ENCODE measurements at regions not wholly inside any gene's neighbourhood (a gene's known extent, or its start where the extent isn't known, plus 50 kb on each side); places are given as distances from the start of the nearest gene placed in this dataset.
A peak's percentile ranks its signal among the peaks of the same experiment; 100 is the strongest.

- ATAC-seq: no peak
Measured at GRCh38 chr9:108486831-108487230, 369.0 kb downstream of the ACTL7B start.

DNA sequence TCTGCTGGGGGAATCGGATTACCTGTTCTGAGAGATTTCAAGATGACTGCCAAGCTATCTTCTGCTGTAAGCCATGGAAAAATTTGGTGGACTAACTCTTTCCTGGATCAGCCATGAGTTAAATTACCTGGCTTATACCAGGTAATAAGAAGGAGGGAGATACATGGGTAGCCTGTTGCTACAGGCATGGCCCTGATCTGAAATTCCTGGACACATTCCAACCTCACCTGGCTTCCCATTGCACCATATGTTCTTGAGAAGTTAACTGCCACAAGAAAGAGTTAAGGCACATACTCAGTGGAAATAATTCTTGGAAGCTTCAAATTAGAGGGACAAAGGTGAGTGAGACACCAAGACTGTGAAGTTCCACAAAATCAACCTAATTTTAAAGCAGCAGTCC lies 371.3 kb downstream of the ACTL7B start:
- ATAC-seq: peak; percentile 74

- no peak for ATAC-seq
Measured at GRCh38 chr9:108483676-108484075, 372.1 kb downstream of the ACTL7B start.

DNA sequence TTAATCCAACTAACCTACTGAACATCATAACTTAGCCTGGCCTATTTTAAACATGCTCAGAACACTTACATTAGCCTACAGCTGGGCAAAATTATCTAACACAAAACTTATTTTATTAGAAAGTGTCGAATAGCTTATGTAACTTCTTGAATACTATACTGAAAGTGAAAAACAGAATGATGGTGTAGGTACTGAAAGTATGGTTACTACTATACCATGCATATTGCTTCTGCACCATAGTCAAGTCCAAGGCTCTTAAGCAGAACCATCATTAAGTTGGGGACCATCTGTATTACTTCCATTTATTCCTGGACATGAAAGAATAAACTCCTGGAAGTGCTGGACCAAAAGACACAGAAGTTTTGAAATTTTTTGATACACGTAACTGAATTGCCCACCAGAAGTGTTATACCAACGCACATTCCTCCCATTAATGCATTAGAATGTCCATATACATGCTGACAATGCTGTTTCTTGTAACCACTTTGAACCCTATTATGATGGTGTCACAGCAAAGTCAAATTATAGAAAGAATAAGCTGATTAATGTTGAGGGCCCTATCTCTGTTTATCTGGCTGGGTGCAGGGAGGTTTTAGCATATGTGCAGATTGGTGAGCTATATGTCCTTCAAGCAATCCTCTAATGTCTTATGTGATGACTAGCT lies 375.7 kb downstream of the ACTL7B start:
- ATAC-seq: no peak

DNA sequence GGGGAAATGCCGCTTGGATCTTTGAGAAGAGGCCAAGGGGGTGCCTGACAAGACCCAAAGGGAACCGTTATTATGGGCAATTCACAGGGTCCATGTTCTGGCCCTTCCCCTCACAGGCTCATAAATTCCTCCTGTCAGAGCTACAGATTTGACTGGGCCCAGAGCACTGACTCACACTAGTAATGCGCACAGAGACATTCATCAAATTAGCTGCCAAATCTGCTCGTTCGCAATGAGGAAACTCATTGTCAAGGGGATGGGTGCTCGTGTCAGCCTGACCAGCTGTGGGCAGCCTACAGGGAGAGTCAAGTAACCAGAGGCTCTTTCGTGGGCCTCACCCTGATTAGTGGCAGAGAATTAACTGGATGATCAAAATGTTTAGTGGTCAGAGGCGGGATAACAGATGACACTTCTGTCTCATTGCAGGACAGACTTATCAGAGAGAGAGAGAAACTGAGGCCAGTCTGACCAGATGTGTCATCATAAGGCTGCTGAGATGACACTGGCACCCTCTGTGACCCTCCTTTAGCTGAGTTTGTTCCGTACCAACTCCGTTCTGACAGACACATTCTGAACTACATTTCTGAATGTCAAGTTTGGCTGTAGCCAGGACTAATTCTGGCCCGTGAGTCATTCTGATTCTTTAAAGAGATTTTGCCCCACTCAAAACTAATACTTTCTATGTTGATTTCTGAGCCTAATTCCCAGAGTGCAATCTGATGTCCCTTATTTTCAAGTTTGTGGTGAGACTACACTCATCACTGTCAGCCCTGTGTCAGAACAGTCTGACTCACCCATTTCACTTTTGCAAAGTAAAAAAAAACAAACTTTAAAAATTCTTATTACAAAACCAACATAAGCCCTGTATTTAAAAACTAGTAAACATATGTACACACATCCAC lies 377.1 kb downstream of the ACTL7B start:
- peak; percentile 87 for ATAC-seq

- ATAC-seq: peak; percentile 81
Measured at GRCh38 chr9:108477529-108478006, 378.2 kb downstream of the ACTL7B start.

- peak; percentile 4 for ATAC-seq
Measured at GRCh38 chr9:108476574-108476973, 379.2 kb downstream of the ACTL7B start.

DNA sequence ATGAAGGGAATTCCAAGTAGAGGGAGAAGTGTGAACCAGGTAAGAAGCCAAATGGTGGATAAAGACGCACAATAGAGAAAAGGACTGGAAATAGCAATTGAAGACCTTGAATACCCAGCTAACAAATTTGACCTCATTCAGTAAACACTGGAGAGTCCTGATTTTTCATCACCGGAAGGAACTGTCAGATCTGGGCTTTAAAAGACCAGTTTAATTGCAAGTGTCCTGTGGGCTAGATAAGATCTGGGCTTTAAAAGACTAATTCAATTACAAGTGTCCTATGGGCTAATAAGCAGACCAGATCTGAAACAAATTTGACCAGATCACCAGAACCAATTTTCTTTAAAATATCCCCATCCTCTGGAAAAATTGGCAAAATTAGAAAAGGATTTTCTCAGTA lies 380.0 kb downstream of the ACTL7B start:
- no peak for ATAC-seq

DNA sequence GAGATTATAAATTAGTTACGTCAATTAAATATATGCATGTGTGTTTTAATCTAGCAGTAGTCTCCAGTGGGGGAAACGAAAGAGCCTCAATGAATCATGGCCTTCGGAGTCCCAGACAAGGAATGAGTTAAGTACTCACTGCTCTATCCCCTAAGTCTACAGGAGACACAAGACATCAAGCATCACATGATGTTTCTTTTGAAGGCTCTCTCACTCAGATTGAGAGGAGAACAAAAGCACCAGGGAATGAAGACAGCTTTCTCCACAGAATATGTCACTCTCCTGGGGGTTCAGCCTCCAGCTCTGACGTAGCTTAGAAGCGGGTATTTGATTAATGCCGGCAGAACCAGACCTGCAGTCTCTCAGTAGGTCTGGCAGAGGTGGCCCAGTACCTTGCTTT lies 381.4 kb downstream of the ACTL7B start:
- ATAC-seq: no peak

DNA sequence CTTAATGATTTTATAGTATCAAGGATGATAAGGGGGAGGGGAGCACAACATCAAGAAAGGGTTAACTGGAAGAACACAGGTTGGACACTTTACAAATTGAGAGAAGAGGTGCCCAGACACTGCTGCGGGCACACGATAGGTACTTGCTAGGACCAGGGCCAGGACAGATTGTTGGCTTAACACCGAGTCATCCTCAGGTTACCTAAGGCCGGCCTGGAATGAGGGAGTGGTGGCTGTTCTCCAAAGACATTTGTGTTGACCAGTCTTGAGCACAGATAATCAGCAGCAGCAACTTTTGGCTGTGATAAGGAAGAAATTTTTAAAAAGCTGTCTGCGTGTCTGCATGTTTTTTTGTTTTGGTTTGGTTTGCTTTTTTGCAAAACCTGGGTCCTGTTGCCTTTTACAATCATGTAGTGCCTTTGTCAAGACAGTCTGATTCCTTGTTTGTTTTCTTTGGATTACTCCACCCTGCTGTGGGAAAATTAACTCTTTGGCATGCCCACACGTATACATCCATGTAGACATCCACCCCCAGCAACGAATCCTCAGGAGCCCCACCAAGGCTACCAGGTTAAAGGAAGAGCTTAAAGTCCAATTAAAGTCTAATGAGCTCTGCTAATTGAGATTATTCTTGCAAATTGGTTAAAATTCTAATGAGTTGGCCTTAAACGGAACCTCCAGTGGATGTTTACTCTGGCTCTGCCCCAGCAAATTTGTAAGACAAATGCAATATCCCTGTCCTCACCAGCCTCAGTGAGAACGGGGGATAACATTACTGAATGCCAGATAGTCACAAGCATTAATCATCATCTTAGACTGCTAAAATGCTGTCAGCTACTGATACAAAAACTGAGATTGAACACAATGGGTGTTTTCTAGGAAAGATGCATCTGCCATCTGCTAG lies 382.3 kb downstream of the ACTL7B start:
- ATAC-seq: no peak

- no peak for ATAC-seq
Measured at GRCh38 chr9:108469654-108470053, 386.1 kb downstream of the ACTL7B start.

DNA sequence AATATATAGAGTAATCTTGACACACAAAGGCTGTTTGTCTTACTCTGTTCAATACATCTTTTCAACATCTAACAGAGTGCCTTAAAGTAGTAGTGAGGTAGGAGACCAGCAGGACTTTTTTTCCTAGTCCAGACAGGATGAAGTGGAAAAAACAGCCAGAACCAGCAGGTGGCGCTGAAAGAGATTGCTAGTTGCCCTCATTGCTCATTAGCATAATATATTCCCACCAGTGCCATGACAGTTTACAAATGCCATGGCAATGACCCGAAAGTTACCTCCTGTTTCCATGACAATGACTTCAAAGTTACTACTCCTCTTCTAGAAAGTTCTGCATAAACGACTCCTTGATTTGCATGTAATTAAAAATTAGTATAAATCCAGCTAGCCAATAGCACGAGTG lies 387.4 kb downstream of the ACTL7B start:
- no peak for ATAC-seq

- no peak for ATAC-seq
Measured at GRCh38 chr9:108467653-108468324, 388.0 kb downstream of the ACTL7B start.

DNA sequence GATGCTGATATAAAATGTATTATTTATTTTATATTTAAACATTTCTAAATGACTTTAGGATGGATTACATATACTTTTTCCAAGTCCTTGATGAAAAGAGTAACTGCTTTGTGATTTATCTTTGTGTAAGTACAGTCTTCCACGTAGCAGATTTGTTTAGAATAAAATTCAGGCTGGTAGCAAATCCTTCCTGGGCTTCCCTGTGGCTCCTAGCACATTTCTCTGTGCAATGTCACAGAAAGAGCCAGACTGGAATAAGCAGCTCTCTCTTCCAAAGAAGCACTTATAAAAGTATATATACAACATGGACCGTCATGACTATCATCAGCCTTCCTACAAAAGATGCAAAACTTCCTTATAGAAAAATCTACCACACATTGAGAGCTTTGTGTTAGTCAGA lies 388.6 kb downstream of the ACTL7B start:
- no peak for ATAC-seq

DNA sequence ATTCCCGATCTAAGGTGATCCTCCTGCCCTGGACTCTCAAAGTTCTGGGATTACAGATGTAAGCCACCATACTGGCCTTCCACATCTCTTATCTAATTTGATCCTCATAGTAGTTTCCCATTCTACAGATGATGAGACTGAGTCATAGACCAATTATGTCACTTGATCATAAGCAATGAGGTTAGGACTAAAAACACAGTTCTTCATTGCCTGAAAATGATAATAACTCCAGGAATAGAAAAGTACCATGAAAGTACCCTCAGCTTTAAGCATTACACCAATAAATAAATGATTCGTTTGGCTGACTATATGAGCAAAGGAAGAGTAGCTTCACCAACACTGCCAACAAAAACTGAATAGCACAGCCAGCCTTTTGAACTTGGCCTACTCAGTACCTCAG lies 389.5 kb downstream of the ACTL7B start:
- no peak for ATAC-seq

- ATAC-seq: no peak
Measured at GRCh38 chr9:108463932-108464606, 391.7 kb downstream of the ACTL7B start.

GRCh38 chr9:108456903-108457302 lies 398.9 kb downstream of the ACTL7B start:
- no peak for ATAC-seq

DNA sequence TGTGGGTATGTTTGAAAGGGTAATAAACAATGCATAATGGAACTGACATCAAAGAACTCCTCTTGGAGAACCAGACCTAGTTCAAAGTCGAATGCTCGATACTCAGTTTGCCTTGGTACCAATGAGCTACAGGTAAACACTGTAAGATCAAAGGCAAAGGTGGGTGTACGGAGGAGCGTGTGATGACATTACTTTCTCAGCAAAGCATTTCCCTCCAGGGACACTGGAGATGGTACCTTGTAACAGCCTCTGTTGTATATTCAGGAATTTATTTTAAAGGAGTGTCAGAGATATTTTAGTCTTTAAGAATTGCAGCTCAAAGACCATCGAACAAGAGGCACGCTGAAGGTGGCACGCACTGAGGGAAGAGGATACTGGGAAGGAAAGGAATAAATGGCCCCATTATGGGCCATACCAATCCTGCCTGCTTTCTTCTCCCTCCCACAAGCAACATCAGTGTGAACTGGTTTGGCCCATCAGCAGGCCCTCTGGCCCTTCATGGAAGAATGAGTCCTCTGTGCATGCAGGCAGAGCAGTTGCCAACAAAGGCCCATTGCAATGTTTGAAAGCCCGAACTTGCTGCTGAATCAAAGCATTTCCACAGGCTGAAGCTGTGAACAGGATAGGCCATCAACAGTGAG lies 410.2 kb downstream of the ACTL7B start:
- no peak for ATAC-seq

DNA sequence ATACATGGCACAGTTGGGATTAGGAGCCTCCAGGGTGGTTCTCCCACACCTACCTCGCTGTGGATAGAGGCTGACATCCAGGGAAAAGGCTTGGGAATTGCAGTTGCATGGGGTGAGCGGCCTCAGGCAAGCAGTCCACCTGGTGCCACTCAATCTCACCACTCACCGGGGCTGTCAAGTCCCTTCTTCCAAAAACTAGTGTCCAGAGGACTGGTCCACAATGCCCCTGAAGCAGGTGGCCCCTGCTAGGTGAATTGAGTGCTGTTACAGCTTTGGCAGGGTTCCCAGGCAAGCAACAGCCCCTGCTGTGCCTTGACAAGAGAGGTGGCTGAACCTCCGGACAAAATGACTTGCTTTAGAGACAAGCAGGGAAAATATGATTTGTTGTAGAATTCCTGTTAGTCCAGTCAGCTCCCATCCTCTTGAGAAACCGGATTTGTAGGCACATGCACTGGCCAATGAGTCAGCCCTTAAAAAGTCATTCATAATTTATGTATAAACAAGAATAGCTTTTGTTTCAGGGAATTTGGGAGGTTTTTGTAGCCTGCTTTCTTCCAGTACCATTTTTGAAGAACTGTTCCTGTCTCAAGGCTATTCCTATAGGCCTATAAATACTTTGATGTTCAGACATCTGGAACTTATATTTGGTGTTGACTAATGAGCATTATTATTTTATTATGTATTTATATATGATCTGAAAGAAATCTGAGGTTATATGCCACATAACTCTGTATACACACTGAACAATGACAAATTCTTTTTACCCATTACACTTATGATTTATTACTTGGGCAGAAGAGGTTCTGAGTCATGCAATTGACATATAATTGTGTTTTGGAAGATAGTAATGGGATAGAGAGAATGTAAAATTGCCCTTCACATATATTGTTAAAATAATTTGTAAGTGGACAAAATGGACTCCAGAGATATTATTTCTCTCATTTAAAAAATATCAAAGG lies 411.1 kb downstream of the ACTL7B start:
- ATAC-seq: peak; percentile 88

DNA sequence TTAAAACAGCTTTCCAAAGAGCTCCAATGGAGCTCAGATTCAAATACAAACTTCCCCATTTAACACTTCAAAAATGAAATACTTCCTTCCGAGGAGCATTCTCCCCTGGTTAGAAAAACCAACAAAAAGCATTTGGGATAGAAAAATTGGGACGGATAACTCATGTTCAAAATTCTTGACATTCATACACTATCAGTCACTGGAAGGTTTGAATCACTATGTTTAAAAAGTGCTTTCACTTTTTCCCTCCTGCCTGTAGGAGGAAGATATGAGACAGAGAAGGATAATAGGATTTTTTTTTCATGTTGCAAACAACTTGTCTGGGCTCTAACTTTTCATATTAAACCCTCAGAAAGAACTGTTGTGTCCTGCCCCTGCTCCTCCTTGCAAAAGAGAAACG lies 412.0 kb downstream of the ACTL7B start:
- ATAC-seq: peak; percentile 38
